Activated CD4-positive, alpha-beta T cell treated with anti-CD3 and anti-CD28 coated beads, Interleukin-10, Interleukin-2, amounts not matched to agents 100 ng/mL and 50 ng/mL, durations not matched to agents 16 hours and 8 hours (primary cell): ENCODE measurements at regions not wholly inside any gene's neighbourhood (a gene's known extent, or its start where the extent isn't known, plus 50 kb on each side); places are given as distances from the start of the nearest gene placed in this dataset.
"Not testable (repeated sequence)": the region's sequence is repeated elsewhere in the genome, so short reads cannot be mapped to it uniquely, and the experiment has no call there.

ENCODE experiments used
- DNase-seq: peaks from one replicate; pipeline ENCODE4 v3.0.0-alpha.2; 2020

GRCh38 chr5:25160891-25161290 lies 516.1 kb upstream of the CDH10 start:
- DNase-seq, result peak; percentile 5

- no peak for DNase-seq
Measured at GRCh38 chr5:25150819-25151218, 506.0 kb upstream of the CDH10 start.

GRCh38 chr5:25128606-25129005 lies 483.8 kb upstream of the CDH10 start:
- DNase-seq, result no peak

- DNase-seq, result no peak
Measured at GRCh38 chr5:25119650-25120049, 474.9 kb upstream of the CDH10 start.

- DNase-seq, result no peak
Measured at GRCh38 chr5:25107853-25108252, 463.1 kb upstream of the CDH10 start.

GRCh38 chr5:25099538-25099937 lies 454.8 kb upstream of the CDH10 start:
- DNase-seq, result no peak

- DNase-seq, result no peak
Measured at GRCh38 chr5:25095261-25095660, 450.5 kb upstream of the CDH10 start.

GRCh38 chr5:25094219-25094618 lies 449.4 kb upstream of the CDH10 start:
- no peak for DNase-seq

GRCh38 chr5:25091921-25092320 lies 447.1 kb upstream of the CDH10 start:
- DNase-seq, result no peak

GRCh38 chr5:25090854-25091253 lies 446.1 kb upstream of the CDH10 start:
- DNase-seq, result no peak

GRCh38 chr5:25090275-25090674 lies 445.5 kb upstream of the CDH10 start:
- no peak for DNase-seq

- DNase-seq, result not testable (repeated sequence)
Measured at GRCh38 chr5:25088689-25089088, 443.9 kb upstream of the CDH10 start.

GRCh38 chr5:25083261-25083660 lies 438.5 kb upstream of the CDH10 start:
- DNase-seq, result not testable (repeated sequence)

- DNase-seq, result no peak
Measured at GRCh38 chr5:25066239-25066638, 421.5 kb upstream of the CDH10 start.

- DNase-seq, result no peak
Measured at GRCh38 chr5:25064306-25064705, 419.5 kb upstream of the CDH10 start.

GRCh38 chr5:25060575-25060974 lies 415.8 kb upstream of the CDH10 start:
- DNase-seq, result no peak

- no peak for DNase-seq
Measured at GRCh38 chr5:25056836-25057235, 412.1 kb upstream of the CDH10 start.

GRCh38 chr5:25033658-25034057 lies 388.9 kb upstream of the CDH10 start:
- DNase-seq, result no peak

GRCh38 chr5:25029004-25029403 lies 384.2 kb upstream of the CDH10 start:
- no peak for DNase-seq

- DNase-seq, result no peak
Measured at GRCh38 chr5:25027526-25027925, 382.7 kb upstream of the CDH10 start.

- no peak for DNase-seq
Measured at GRCh38 chr5:25027061-25027460, 382.3 kb upstream of the CDH10 start.

GRCh38 chr5:25025831-25026230 lies 381.1 kb upstream of the CDH10 start:
- no peak for DNase-seq

- no peak for DNase-seq
Measured at GRCh38 chr5:25020454-25020853, 375.7 kb upstream of the CDH10 start.

GRCh38 chr5:25009063-25009462 lies 364.3 kb upstream of the CDH10 start:
- peak; percentile 57 for DNase-seq

GRCh38 chr5:25006734-25007133 lies 362.0 kb upstream of the CDH10 start:
- no peak for DNase-seq

GRCh38 chr5:25006237-25006636 lies 361.5 kb upstream of the CDH10 start:
- no peak for DNase-seq
